OCI-M1 (cell line): ENCODE measurements at regions not wholly inside any gene's neighbourhood (a gene's known extent, or its start where the extent isn't known, plus 50 kb on each side); places are given as distances from the start of the nearest gene placed in this dataset.

ENCODE experiments used
- DNase-seq: peaks from one replicate; lab custom pipeline; 2025; lab: John Stamatoyannopoulos, UW

DNA sequence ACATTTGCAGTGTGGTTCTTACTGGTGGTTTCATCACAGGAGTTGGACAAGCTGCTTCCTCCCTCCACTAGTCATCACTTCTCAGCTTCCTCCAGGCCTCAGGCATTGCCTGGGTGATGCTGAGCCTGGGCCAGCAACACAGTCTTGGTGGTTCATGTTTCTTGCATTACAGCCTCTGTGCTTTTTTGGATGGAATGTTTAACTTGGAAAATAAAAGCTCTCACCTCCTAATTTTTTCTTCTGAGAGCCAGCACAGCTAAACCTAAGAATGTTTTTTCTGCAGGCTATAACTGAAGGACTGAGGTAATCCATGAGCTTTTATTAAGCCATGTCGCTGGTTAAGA is 66.1 kb upstream of the RHOU start:
- DNase-seq: no peak

DNA sequence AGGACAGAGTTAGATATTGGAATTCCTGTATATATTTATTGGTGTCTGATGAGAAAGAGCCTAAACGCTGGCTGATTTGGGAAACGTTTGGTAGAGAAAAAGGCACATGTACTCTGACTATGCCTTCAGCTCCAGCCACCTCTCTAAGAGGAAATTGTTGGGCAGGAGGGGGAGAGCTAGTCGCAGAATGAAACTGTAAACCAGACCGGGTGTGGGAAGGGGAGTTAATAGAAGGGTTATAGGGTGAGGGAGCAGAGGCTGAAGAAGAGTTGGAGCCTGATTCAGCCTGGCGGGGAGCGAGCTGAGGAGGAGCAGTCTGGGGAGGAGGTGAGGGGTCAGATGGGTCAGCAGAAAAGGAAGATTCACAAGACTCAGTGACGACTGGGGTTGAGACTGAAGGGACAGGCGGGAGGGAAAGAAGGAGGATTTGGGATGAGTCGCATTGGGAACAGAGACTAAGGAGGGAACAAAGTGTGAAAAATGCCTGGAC is 54.2 kb upstream of the RHOU start:
- peak; percentile 31 for DNase-seq

DNA sequence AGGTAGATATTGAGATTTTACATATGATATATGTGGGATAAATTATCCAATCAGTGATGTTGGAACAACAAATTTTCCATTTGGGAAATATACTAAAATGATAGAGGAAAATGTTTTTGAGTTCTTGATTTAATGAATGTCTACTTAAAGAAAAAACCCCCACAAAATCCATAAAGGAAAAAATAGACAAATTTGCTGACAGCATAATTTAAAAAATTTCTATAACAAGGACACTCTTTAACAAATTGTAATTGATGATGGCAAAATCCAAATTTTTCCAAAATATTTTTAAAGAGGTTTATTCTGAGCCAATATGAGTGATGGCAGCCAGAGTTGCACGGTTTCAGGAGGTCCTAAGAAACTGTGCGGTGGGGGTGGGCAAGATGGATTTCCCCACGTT is 51.9 kb upstream of the RHOU start:
- DNase-seq: no peak

DNA sequence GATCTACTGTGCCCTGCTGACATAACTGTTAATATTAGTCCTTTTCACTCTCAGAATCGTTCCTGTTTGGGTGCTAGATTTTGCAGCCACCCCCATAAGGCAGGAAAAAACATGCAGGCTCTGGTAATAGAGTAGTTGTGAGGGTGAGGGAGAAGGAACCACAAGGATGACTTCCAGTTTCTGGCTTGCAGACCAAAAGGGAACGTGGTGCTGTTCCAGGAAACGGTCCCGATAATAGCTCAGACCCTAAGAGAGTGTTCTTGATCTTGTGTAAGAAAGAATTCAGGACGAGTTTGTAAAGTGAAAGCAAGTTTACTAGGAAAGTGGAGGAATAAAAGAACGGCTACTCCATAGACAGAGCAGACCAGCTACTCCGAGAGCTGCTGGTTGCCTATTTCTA is 50.7 kb upstream of the RHOU start:
- DNase-seq: peak; percentile 32

DNA sequence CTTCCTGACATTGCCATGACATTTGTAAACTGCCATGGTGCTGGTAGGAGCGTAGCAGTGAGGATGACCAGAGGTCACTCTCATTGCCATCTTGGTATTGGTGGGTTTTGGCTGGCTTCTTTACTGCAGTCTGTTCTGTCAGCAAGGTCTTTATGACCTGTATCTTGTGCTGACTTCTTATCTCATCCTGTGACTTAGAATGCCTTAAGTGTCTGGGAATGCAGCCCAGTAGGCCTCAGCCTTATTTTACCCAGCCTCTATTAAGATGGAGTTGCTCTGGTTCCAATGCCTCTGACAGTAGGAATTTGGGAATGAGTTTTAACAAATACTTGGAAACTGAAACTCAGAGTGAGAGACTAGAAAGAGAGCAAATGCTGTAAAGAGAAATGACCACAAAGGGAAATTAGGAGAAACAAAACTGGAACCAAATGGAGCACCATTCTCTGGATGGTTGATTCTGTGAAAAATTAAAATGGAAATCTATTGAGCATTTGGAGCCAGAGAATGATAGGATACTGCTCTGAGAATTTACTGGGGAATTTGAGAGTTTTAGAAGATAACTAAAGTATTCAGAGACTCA is 50.1 kb upstream of the RHOU start:
- DNase-seq: no peak
